Activated CD8-positive, alpha-beta memory T cell treated with anti-CD3 and anti-CD28 coated beads, Interleukin-2, amount 50 U/mL, for 1 hour (primary cell): ENCODE measurements at regions not wholly inside any gene's neighbourhood (a gene's known extent, or its start where the extent isn't known, plus 50 kb on each side); places are given as distances from the start of the nearest gene placed in this dataset.
"Not testable (repeated sequence)": the region's sequence is repeated elsewhere in the genome, so short reads cannot be mapped to it uniquely, and the experiment has no call there.

ENCODE experiments used
- DNase-seq: peaks from one replicate; pipeline ENCODE4 v3.0.0-alpha.2; 2020; ENCODE audit errors: extremely low read depth

- no peak for DNase-seq
Observed at GRCh38 chr11:38446336-38446735, 1848.3 kb upstream of the RAG2 start.

GRCh38 chr11:38438091-38438490, 1840.1 kb upstream of the RAG2 start:
- no peak for DNase-seq

- DNase-seq = no peak
Observed at GRCh38 chr11:38425578-38425977, 1827.5 kb upstream of the RAG2 start.

- no peak for DNase-seq
Observed at GRCh38 chr11:38423042-38423441, 1825.0 kb upstream of the RAG2 start.

GRCh38 chr11:38416141-38416540, 1818.1 kb upstream of the RAG2 start:
- no peak for DNase-seq

GRCh38 chr11:38411149-38411548, 1813.1 kb upstream of the RAG2 start:
- DNase-seq = no peak

- no peak for DNase-seq
Observed at GRCh38 chr11:38402063-38402462, 1804.0 kb upstream of the RAG2 start.

GRCh38 chr11:38392176-38392575, 1794.1 kb upstream of the RAG2 start:
- no peak for DNase-seq

- DNase-seq = no peak
Observed at GRCh38 chr11:38384568-38384967, 1786.5 kb upstream of the RAG2 start.

- DNase-seq = no peak
Observed at GRCh38 chr11:38365274-38365673, 1767.2 kb upstream of the RAG2 start.

GRCh38 chr11:38356255-38356654, 1758.2 kb upstream of the RAG2 start:
- no peak for DNase-seq

GRCh38 chr11:38345286-38345685, 1747.2 kb upstream of the RAG2 start:
- DNase-seq = no peak

GRCh38 chr11:38341612-38342011, 1743.6 kb upstream of the RAG2 start:
- not testable (repeated sequence) for DNase-seq

GRCh38 chr11:38339835-38340440, 1741.9 kb upstream of the RAG2 start:
- DNase-seq = no peak

GRCh38 chr11:38338022-38338421, 1740.0 kb upstream of the RAG2 start:
- DNase-seq = not testable (repeated sequence)

- DNase-seq = no peak
Observed at GRCh38 chr11:38332046-38332445, 1734.0 kb upstream of the RAG2 start.

- DNase-seq = no peak
Observed at GRCh38 chr11:38330578-38330977, 1732.5 kb upstream of the RAG2 start.

GRCh38 chr11:38323961-38324761, 1726.1 kb upstream of the RAG2 start:
- DNase-seq = no peak

- DNase-seq = no peak
Observed at GRCh38 chr11:38315151-38315550, 1717.1 kb upstream of the RAG2 start.

GRCh38 chr11:38307455-38307854, 1709.4 kb upstream of the RAG2 start:
- DNase-seq = no peak

- no peak for DNase-seq
Observed at GRCh38 chr11:38305682-38306081, 1707.6 kb upstream of the RAG2 start.

- DNase-seq = no peak
Observed at GRCh38 chr11:38304926-38305325, 1706.9 kb upstream of the RAG2 start.

GRCh38 chr11:38302564-38302963, 1704.5 kb upstream of the RAG2 start:
- no peak for DNase-seq

- DNase-seq = no peak
Observed at GRCh38 chr11:38300570-38300969, 1702.5 kb upstream of the RAG2 start.
